ENCODE measurements at regions not wholly inside any gene's neighbourhood (a gene's known extent, or its start where the extent isn't known, plus 50 kb on each side); places are given as distances from the start of the nearest gene placed in this dataset.

DNA sequence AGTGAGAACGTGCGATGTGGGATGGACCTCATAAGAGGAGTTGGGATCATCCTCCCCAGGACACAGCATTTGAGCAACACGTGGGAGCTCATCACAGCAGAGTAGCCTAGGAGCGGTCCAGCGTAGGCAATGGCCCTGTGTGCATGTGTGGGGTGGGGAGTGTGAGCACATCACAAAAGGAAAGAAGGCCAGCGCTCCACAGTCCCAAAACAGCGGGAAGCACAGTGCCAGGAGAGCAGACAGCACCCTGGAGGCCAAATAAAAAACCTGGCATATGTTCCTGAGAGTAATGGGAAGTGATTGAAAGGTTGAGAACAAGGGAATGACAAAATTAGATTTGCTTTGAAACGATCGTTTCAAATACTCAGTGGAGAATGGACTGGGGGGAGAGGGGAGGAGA is 226.0 kb downstream of the C7orf25 start:
- Histone ChIP-seq H2AFZ (ENCODE audit: low read length) (no peak overlapping the region), H3K9me3 (ENCODE audit: low read depth, low read length) (no peaks in the 10 kb centered on the region), H3K27me3 (ENCODE audit: insufficient read depth, low read length) (peaks cover 4% of the 10 kb centered on the region), H3K4me3 (ENCODE audit: insufficient read depth, low read length) (no peak overlapping the region), H3K36me3 (ENCODE audit: insufficient read depth, low read length) (no peaks in the 10 kb centered on the region), H3K4me2 (ENCODE audit: insufficient read depth, low read length) (no peak overlapping the region), H3K79me2 (ENCODE audit: insufficient read depth, low read length) (no peaks in the 10 kb centered on the region), H3K4me1 (ENCODE audit: insufficient read depth, low read length) (no peaks in the 10 kb centered on the region), H4K20me1 (ENCODE audit: insufficient read depth, low read length) (no peaks in the 10 kb centered on the region), H3K27ac (ENCODE audit: low read depth, low read length) (no peak overlapping the region)
- TF ChIP-seq, protein P1, sequence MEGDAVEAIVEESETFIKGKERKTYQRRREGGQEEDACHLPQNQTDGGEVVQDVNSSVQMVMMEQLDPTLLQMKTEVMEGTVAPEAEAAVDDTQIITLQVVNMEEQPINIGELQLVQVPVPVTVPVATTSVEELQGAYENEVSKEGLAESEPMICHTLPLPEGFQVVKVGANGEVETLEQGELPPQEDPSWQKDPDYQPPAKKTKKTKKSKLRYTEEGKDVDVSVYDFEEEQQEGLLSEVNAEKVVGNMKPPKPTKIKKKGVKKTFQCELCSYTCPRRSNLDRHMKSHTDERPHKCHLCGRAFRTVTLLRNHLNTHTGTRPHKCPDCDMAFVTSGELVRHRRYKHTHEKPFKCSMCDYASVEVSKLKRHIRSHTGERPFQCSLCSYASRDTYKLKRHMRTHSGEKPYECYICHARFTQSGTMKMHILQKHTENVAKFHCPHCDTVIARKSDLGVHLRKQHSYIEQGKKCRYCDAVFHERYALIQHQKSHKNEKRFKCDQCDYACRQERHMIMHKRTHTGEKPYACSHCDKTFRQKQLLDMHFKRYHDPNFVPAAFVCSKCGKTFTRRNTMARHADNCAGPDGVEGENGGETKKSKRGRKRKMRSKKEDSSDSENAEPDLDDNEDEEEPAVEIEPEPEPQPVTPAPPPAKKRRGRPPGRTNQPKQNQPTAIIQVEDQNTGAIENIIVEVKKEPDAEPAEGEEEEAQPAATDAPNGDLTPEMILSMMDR (IDR thresholded peaks at IDR 0.05; ENCODE audit: extremely low read depth, low read depth, low read length) = no peak
- DNase-seq (ENCODE audit: insufficient read length, low spot score, missing footprints) = no peak

DNA sequence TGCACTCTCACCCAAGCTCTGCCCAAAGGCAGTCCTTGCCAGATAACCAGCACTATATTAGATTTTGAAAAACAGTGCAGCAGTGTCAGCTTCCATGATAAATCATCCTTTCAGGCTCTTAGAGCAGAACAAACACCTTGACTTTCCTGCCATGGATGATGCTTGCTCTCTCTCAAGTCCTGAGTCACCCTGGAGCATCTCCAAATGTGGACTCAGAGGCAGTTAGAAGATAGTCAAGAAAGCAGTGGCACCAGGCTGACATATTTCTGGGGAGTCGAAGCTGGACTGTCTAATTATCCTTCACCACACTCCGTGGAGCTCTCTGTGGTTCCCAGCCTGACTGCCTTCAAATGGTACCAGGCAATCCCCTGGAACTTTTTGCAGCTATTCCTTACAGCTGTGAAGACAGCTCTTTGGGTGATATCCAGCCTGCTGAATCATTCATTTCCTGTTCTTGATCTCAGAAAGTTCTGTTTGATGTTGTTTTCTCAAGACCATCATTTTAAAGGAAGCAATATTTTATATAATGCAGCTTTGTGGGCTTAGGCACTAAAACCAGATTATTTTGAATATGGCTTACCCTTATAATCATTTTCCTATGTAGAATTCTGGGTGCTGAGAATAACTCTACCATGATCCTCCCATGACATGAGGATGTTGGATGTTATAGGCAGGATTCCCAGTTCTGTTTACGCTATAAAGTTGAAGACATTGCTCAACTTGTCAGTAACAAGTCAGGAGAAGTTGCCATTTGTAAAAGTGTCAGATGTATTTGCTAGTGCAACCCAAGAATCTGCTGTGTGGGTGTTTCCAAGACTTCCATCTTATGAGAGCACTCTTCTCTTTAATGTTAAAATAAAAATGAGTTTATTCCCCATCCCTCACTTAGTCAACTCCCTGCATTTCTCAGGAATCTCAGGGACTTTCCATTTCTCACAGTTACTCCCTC is 233.8 kb downstream of the C7orf25 start:
- H3K79me2 ChIP-seq (ENCODE audit: insufficient read depth, low read length) = no peaks in the 10 kb centered on the region
- no peaks in the 10 kb centered on the region for H4K20me1 ChIP-seq (ENCODE audit: insufficient read depth, low read length)
- no peaks in the 10 kb centered on the region for H3K9me3 ChIP-seq (ENCODE audit: low read depth, low read length)
- TF ChIP-seq, protein P1 (IDR thresholded peaks at IDR 0.05; ENCODE audit: extremely low read depth, low read depth, low read length) = no peak
- peak; percentile 82 for DNase-seq (ENCODE audit: insufficient read length, low spot score, missing footprints)
- H3K27ac ChIP-seq (ENCODE audit: low read depth, low read length) = peak overlapping the region; percentile 38
- H3K4me2 ChIP-seq (ENCODE audit: insufficient read depth, low read length) = peak overlapping the region; percentile 51
- peaks cover 16% of the 10 kb centered on the region for H3K4me1 ChIP-seq (ENCODE audit: insufficient read depth, low read length)
- no peak overlapping the region for H2AFZ ChIP-seq (ENCODE audit: low read length)
- no peak overlapping the region for H3K4me3 ChIP-seq (ENCODE audit: insufficient read depth, low read length)
- H3K27me3 ChIP-seq (ENCODE audit: insufficient read depth, low read length) = no peaks in the 10 kb centered on the region
- H3K36me3 ChIP-seq (ENCODE audit: insufficient read depth, low read length) = no peaks in the 10 kb centered on the region

DNA sequence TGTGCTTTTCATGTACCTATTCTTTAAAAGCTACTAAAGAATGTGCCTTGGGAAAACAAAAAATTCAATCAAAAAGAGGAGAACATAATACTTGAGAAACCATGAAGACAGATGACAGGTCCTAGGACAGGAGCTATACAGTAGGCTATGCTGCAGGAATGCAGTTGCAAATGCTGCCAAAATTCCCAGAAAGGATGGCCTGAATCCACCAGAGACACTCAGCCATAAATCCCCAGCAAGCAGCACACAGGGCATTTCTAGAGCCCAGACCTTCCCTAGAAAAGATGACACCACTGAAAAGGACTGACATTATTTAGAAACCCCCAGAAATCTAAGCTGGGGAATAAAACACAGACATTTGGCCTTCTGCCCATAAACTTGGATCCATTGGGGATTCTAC is 237.3 kb downstream of the C7orf25 start:
- Histone ChIP-seq H4K20me1 (ENCODE audit: insufficient read depth, low read length) (no peaks in the 10 kb centered on the region), H3K4me2 (ENCODE audit: insufficient read depth, low read length) (no peak overlapping the region), H3K36me3 (ENCODE audit: insufficient read depth, low read length) (no peaks in the 10 kb centered on the region), H3K9me3 (ENCODE audit: low read depth, low read length) (no peaks in the 10 kb centered on the region), H3K4me3 (ENCODE audit: insufficient read depth, low read length) (no peak overlapping the region), H3K4me1 (ENCODE audit: insufficient read depth, low read length) (peaks cover 29% of the 10 kb centered on the region), H3K27ac (ENCODE audit: low read depth, low read length) (no peak overlapping the region), H3K27me3 (ENCODE audit: insufficient read depth, low read length) (no peaks in the 10 kb centered on the region), H3K79me2 (ENCODE audit: insufficient read depth, low read length) (no peaks in the 10 kb centered on the region), H2AFZ (ENCODE audit: low read length) (no peak overlapping the region)
- TF ChIP-seq, protein P1 (IDR thresholded peaks at IDR 0.05; ENCODE audit: extremely low read depth, low read depth, low read length) = no peak
- no peak for DNase-seq (ENCODE audit: insufficient read length, low spot score, missing footprints)

DNA sequence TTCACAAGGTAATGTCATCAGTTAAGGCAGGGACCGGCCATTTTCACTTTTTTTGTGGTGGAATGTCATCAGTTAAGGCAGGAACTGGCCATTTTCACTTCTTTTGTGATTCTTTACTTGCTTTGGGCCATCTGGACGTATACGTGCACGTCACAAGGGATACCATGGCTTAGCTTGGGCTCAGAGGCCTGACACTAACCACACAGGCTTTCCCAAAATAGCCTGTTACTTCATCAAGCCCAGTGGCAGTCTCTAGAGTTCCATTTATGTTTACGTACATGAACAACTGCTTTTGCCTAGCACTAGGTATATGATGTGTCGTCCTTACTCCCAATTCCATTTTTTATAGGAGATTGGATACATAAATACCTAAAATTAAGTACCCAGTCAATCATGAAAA is 237.9 kb downstream of the C7orf25 start:
- H3K9me3 ChIP-seq (ENCODE audit: low read depth, low read length) = no peaks in the 10 kb centered on the region
- no peak overlapping the region for H3K4me3 ChIP-seq (ENCODE audit: insufficient read depth, low read length)
- H3K27ac ChIP-seq (ENCODE audit: low read depth, low read length) = no peak overlapping the region
- DNase-seq (ENCODE audit: insufficient read length, low spot score, missing footprints) = no peak
- H3K79me2 ChIP-seq (ENCODE audit: insufficient read depth, low read length) = no peaks in the 10 kb centered on the region
- TF ChIP-seq, protein P1 (IDR thresholded peaks at IDR 0.05; ENCODE audit: extremely low read depth, low read depth, low read length) = no peak
- peaks cover 29% of the 10 kb centered on the region for H3K4me1 ChIP-seq (ENCODE audit: insufficient read depth, low read length)
- no peaks in the 10 kb centered on the region for H3K27me3 ChIP-seq (ENCODE audit: insufficient read depth, low read length)
- H2AFZ ChIP-seq (ENCODE audit: low read length) = no peak overlapping the region
- no peak overlapping the region for H3K4me2 ChIP-seq (ENCODE audit: insufficient read depth, low read length)
- no peaks in the 10 kb centered on the region for H4K20me1 ChIP-seq (ENCODE audit: insufficient read depth, low read length)
- H3K36me3 ChIP-seq (ENCODE audit: insufficient read depth, low read length) = no peaks in the 10 kb centered on the region
